ENCODE measurements at regions not wholly inside any gene's neighbourhood (a gene's known extent, or its start where the extent isn't known, plus 50 kb on each side); places are given as distances from the start of the nearest gene placed in this dataset.

- ChIA-PET CTCF (no interaction called here), POLR2A (no interaction called here)
- TF ChIP-seq NFRKB (IDR thresholded peaks at IDR 0.05) = no peak
- no peak for TF ChIP-seq FOXM1 (IDR thresholded peaks at IDR 0.05; ENCODE audit: borderline replicate concordance)
- TF ChIP-seq PKNOX1 (IDR thresholded peaks at IDR 0.05) = no peak
- TF ChIP-seq SUZ12 (IDR thresholded peaks at IDR 0.05) = no peak
- no peak for TF ChIP-seq L3MBTL2 (conservative IDR thresholded peaks at IDR 0.05)
- no peak for TF ChIP-seq LEF1 (IDR thresholded peaks at IDR 0.05; ENCODE audit: borderline replicate concordance)
- TF ChIP-seq FOXK2 (IDR thresholded peaks at IDR 0.05) = no peak
- TF ChIP-seq HDGF (IDR thresholded peaks at IDR 0.05; ENCODE audit: borderline replicate concordance) = no peak
- TF ChIP-seq TARDBP (IDR thresholded peaks at IDR 0.05) = no peak
- no peak for TF ChIP-seq BHLHE40 (IDR thresholded peaks at IDR 0.05; ENCODE audit: borderline replicate concordance)
- DNase-seq (ENCODE audit: extremely low spot score) = no peak
These were observed 80.9 kb upstream of the AJAP1 start for GRCh38 chr1:4573526-4573925.

DNA sequence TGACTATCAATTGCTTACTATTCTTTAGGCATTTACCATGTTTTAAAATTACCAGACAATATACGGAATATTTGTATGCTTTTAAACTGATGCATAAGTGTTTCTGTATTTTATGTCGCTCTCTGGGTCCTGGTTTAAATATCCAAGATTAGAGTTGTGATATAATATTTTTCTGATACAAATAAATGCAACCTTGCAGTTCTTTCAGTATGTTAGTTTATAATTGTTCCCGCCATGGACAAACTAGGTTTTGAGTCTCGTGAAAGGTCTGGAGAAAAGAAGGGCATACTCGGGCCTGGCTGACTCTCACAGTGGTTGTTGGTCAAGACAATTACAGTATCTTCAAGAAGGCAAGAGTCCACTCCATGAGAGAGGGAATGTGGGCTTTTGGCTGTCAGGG is 72.6 kb upstream of the AJAP1 start:
- TF ChIP-seq PKNOX1 (IDR thresholded peaks at IDR 0.05) (no peak), L3MBTL2 (conservative IDR thresholded peaks at IDR 0.05) (no peak), BHLHE40 (IDR thresholded peaks at IDR 0.05; ENCODE audit: borderline replicate concordance) (no peak), SUZ12 (IDR thresholded peaks at IDR 0.05) (no peak), LEF1 (IDR thresholded peaks at IDR 0.05; ENCODE audit: borderline replicate concordance) (no peak), ELF4 (IDR thresholded peaks at IDR 0.05) (no peak), TARDBP (IDR thresholded peaks at IDR 0.05) (no peak), CTBP1 (IDR thresholded peaks at IDR 0.05; ENCODE audit: borderline replicate concordance) (no peak), SP1 (IDR thresholded peaks at IDR 0.05) (no peak), FOXA1 (IDR thresholded peaks at IDR 0.05) (no peak), FOXK2 (IDR thresholded peaks at IDR 0.05) (no peak), HDGF (IDR thresholded peaks at IDR 0.05; ENCODE audit: borderline replicate concordance) (no peak), NFRKB (IDR thresholded peaks at IDR 0.05) (no peak), ARNT (IDR thresholded peaks at IDR 0.05) (no peak), FOXM1 (IDR thresholded peaks at IDR 0.05; ENCODE audit: borderline replicate concordance) (no peak), ZNF384 (IDR thresholded peaks at IDR 0.05) (no peak)
- ChIA-PET POLR2A (no interaction called here), CTCF (no interaction called here)
- DNase-seq (ENCODE audit: extremely low spot score) = no peak

- DNase-seq (ENCODE audit: extremely low spot score) = no peak
- POLR2A ChIA-PET = no interaction called here
- CTCF ChIA-PET = no interaction called here
- TF ChIP-seq ELF4 (IDR thresholded peaks at IDR 0.05) = no peak
- TF ChIP-seq LEF1 (IDR thresholded peaks at IDR 0.05; ENCODE audit: borderline replicate concordance) = no peak
- TF ChIP-seq ARNT (IDR thresholded peaks at IDR 0.05) = no peak
- no peak for TF ChIP-seq L3MBTL2 (conservative IDR thresholded peaks at IDR 0.05)
- TF ChIP-seq PKNOX1 (IDR thresholded peaks at IDR 0.05) = no peak
- no peak for TF ChIP-seq FOXM1 (IDR thresholded peaks at IDR 0.05; ENCODE audit: borderline replicate concordance)
- TF ChIP-seq HDGF (IDR thresholded peaks at IDR 0.05; ENCODE audit: borderline replicate concordance) = no peak
- TF ChIP-seq SP1 (IDR thresholded peaks at IDR 0.05) = no peak
- no peak for TF ChIP-seq BHLHE40 (IDR thresholded peaks at IDR 0.05; ENCODE audit: borderline replicate concordance)
- TF ChIP-seq FOXA1 (IDR thresholded peaks at IDR 0.05) = no peak
- TF ChIP-seq NFRKB (IDR thresholded peaks at IDR 0.05) = no peak
- TF ChIP-seq ZNF384 (IDR thresholded peaks at IDR 0.05) = no peak
- no peak for TF ChIP-seq CTBP1 (IDR thresholded peaks at IDR 0.05; ENCODE audit: borderline replicate concordance)
- no peak for TF ChIP-seq FOXK2 (IDR thresholded peaks at IDR 0.05)
- TF ChIP-seq SUZ12 (IDR thresholded peaks at IDR 0.05) = no peak
- TF ChIP-seq TARDBP (IDR thresholded peaks at IDR 0.05) = no peak
These were observed 70.0 kb upstream of the AJAP1 start for GRCh38 chr1:4584449-4584848.

DNA sequence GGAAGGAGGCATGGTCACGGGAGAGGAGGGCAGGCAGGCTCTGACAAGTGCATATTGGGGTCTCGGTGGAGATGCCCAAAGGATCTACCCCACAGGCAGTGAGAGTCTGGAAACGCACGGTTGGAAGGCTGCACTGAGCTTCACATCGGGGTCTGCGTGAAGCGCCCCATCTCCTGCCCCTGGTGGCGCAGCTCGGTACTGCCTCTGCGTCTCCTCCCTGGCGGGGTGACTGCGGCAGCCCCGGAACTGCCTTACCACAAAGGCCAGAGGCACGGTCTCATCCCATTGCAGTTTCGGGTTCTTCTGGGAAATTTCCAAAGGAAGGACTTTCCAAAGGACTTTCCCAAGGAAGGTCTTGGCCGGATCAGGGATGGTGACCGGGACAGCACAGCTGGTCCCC is 69.2 kb upstream of the AJAP1 start:
- TF ChIP-seq FOXK2 (IDR thresholded peaks at IDR 0.05) (no peak), BHLHE40 (IDR thresholded peaks at IDR 0.05; ENCODE audit: borderline replicate concordance) (no peak), ARNT (IDR thresholded peaks at IDR 0.05) (no peak), FOXM1 (IDR thresholded peaks at IDR 0.05; ENCODE audit: borderline replicate concordance) (no peak), PKNOX1 (IDR thresholded peaks at IDR 0.05) (no peak), L3MBTL2 (conservative IDR thresholded peaks at IDR 0.05) (no peak), ZNF384 (IDR thresholded peaks at IDR 0.05) (no peak), CTBP1 (IDR thresholded peaks at IDR 0.05; ENCODE audit: borderline replicate concordance) (no peak), NFRKB (IDR thresholded peaks at IDR 0.05) (no peak), FOXA1 (IDR thresholded peaks at IDR 0.05) (no peak), SUZ12 (IDR thresholded peaks at IDR 0.05) (no peak), LEF1 (IDR thresholded peaks at IDR 0.05; ENCODE audit: borderline replicate concordance) (no peak), SP1 (IDR thresholded peaks at IDR 0.05) (no peak), ELF4 (IDR thresholded peaks at IDR 0.05) (no peak)
- CTCF ChIA-PET = no interaction called here
- DNase-seq (ENCODE audit: extremely low spot score) = peak; percentile 55
- POLR2A ChIA-PET = no interaction called here

DNA sequence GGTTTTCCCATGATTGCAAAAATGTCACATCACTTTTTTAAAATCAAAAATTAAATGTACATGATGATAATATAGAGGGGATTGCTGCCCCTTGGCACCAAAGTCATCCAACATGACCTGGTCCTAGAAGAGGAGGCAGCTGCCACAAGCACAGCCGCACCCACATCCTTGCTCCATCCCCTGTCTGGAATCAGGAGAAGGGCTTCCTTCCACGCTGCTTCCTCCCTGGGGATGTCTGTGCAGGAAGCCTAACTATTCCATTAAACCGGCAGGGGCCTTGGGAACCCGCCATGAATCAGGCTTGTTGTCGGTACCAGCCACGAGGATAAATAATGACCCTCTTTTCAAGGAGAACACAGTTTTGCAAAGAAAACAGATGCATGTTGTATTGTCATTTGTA is 68.7 kb upstream of the AJAP1 start:
- POLR2A ChIA-PET = no interaction called here
- TF ChIP-seq FOXA1 (IDR thresholded peaks at IDR 0.05) (no peak), PKNOX1 (IDR thresholded peaks at IDR 0.05) (no peak), LEF1 (IDR thresholded peaks at IDR 0.05; ENCODE audit: borderline replicate concordance) (no peak), FOXM1 (IDR thresholded peaks at IDR 0.05; ENCODE audit: borderline replicate concordance) (no peak), SP1 (IDR thresholded peaks at IDR 0.05) (no peak), ELF4 (IDR thresholded peaks at IDR 0.05) (no peak), CTBP1 (IDR thresholded peaks at IDR 0.05; ENCODE audit: borderline replicate concordance) (no peak), SUZ12 (IDR thresholded peaks at IDR 0.05) (no peak), ARNT (IDR thresholded peaks at IDR 0.05) (no peak)
- CTCF ChIA-PET = no interaction called here
- no peak for DNase-seq (ENCODE audit: extremely low spot score)
